ENCODE measurements at regions not wholly inside any gene's neighbourhood (a gene's known extent, or its start where the extent isn't known, plus 50 kb on each side); places are given as distances from the start of the nearest gene placed in this dataset.

DNA sequence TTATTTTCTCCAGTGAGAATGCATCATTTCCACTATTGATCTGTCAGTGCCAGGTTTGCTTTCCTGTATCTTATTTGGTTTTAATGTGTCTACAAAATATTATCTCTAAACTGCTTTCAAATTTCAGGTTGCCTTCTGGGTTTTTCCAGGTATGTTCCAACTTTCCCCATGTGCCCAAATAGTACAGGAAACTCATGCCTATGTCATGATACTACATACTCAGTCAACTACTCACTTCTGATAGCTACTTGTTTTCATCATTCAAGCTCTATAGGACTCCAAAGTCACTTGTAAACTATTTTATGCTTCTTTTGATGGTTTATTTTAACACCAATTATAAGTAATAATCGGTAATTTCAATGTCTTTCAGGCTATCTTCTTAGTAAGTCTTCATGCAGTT, 134.8 kb upstream of the TTC14 start:
- TF ChIP-seq, protein P1, sequence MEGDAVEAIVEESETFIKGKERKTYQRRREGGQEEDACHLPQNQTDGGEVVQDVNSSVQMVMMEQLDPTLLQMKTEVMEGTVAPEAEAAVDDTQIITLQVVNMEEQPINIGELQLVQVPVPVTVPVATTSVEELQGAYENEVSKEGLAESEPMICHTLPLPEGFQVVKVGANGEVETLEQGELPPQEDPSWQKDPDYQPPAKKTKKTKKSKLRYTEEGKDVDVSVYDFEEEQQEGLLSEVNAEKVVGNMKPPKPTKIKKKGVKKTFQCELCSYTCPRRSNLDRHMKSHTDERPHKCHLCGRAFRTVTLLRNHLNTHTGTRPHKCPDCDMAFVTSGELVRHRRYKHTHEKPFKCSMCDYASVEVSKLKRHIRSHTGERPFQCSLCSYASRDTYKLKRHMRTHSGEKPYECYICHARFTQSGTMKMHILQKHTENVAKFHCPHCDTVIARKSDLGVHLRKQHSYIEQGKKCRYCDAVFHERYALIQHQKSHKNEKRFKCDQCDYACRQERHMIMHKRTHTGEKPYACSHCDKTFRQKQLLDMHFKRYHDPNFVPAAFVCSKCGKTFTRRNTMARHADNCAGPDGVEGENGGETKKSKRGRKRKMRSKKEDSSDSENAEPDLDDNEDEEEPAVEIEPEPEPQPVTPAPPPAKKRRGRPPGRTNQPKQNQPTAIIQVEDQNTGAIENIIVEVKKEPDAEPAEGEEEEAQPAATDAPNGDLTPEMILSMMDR (conservative IDR thresholded peaks at IDR 0.05; ENCODE audit: control insufficient read depth, insufficient read depth, low read depth, low read length), result no peak
- H3K4me3 ChIP-seq (ENCODE audit: control insufficient read depth, low read depth, low read length), result no peak overlapping the region
- peak; percentile 2 for DNase-seq (ENCODE audit: low read depth)

DNA sequence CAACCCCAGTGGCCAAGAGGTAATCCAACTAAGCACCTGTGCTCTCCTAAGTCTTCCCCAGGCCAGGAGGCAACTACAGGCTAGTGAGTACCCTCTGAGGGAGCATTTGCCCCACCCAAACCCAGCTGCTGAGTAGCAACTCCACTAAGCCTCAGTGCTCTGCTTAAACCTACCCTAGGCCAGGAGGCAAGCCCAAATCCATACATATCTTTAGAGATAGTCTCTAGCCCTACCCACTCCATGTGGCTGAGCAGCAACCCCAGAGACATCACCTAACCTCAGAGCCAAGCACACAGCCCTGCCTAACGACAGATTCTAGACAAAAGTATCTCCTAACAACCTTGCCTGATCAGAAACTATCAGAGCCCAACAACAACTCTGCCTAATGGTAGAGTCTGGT, 132.8 kb upstream of the TTC14 start:
- TF ChIP-seq, protein P1 (conservative IDR thresholded peaks at IDR 0.05; ENCODE audit: control insufficient read depth, insufficient read depth, low read depth, low read length), result no peak
- no peak overlapping the region for H3K4me3 ChIP-seq (ENCODE audit: control insufficient read depth, low read depth, low read length)
- DNase-seq (ENCODE audit: low read depth), result no peak

DNA sequence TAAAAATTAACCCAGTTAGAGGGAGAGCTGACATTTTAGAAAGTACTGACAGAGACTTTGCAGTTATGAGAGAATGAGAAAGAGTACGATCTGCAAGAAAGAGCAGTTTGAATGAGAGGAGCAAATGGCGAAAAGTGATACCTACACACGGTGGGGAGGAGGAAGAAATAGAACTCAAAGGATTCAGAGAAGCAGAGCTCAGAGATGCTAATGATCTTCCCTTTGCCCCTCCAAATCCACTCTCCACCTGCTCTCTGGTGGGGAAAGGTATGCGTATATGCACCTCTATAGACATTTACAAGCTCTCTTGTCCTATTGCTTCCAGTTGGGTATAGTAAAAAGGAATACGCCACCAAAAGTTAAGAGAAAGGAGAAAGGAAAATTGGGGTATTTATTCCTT, 123.3 kb upstream of the TTC14 start:
- TF ChIP-seq, protein P1 (conservative IDR thresholded peaks at IDR 0.05; ENCODE audit: control insufficient read depth, insufficient read depth, low read depth, low read length), result no peak
- no peak overlapping the region for H3K4me3 ChIP-seq (ENCODE audit: control insufficient read depth, low read depth, low read length)
- no peak for DNase-seq (ENCODE audit: low read depth)

DNA sequence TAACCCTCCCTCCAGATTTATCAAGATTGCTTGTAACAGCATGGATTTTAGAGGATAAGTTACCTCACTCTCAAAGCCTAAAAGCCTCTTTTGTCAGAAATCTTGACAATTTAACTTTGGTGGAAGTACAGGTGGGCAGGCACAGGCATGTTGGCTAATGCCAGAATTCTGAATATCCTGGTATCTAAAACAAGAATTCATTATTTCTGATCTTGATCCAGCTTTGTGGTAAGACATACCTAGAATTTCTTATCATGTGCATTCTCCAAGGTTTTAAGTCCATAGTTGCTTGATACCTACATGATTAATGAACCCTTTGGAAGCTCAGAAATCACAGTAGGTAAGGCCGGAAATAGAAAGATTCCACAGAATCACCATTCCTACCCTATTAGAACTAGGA, 109.9 kb upstream of the TTC14 start:
- TF ChIP-seq, protein P1 (conservative IDR thresholded peaks at IDR 0.05; ENCODE audit: control insufficient read depth, insufficient read depth, low read depth, low read length), result no peak
- no peak overlapping the region for H3K4me3 ChIP-seq (ENCODE audit: control insufficient read depth, low read depth, low read length)
- DNase-seq (ENCODE audit: low read depth), result no peak

DNA sequence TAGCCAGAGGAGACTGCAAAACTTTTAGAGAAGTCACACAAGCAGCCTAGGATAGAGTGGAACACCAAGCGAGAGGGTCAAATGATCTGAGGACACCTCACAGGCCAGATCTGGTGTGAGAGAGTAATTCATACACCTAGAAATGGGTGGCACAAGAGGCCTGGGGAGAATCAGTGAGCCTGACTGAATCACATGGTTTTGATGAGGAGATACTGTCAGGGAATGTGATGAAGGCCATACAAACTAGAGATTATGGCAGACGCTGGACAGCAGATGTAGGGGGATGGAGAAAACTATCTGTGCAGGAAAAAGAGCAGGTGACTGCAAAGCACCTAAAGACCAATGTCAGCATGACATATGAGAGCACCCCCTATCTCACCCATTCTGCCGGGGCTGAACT, 105.0 kb upstream of the TTC14 start:
- no peak for DNase-seq (ENCODE audit: low read depth)
- TF ChIP-seq, protein P1 (conservative IDR thresholded peaks at IDR 0.05; ENCODE audit: control insufficient read depth, insufficient read depth, low read depth, low read length), result no peak
- H3K4me3 ChIP-seq (ENCODE audit: control insufficient read depth, low read depth, low read length), result no peak overlapping the region

DNA sequence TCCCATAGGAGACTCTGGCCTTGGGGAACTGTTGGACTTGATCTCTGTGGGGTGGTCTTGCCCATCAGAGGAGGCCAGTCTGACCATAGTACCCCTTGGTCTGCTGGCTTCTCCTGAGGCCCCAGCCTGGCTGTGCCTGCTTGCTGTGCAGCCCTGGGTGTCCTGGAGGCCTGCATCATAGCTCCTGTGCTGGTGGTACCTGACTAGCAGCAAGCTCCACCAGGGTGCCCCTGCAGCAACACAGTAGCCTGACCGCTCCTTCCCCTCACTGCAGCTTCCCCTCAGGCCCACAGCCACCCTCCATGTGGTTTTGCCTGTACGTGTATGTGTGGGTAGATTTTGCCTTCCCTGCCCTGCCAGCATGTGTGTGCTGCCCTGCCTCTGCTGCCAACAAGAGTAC, 85.6 kb upstream of the TTC14 start:
- TF ChIP-seq, protein P1 (conservative IDR thresholded peaks at IDR 0.05; ENCODE audit: control insufficient read depth, insufficient read depth, low read depth, low read length), result no peak
- no peak for DNase-seq (ENCODE audit: low read depth)
- H3K4me3 ChIP-seq (ENCODE audit: control insufficient read depth, low read depth, low read length), result no peak overlapping the region

DNA sequence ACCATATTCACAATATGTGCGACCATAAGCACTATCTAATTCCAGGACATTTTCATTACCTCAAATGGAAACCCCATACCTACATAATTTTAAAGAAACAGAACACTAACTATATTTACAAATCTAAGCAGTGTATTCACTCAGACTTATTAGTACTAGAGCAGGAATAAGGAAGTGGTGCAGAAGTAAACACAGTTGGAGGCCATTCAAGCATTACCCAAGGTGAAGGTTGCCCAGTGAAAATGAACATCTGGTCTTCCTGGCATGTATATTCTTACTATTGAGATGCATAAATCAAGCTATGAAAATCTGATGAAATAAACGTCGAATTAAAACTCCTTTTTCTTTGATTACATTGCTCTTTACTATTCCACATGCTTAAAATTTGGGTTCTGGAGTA, 78.9 kb upstream of the TTC14 start:
- TF ChIP-seq, protein P1 (conservative IDR thresholded peaks at IDR 0.05; ENCODE audit: control insufficient read depth, insufficient read depth, low read depth, low read length), result no peak
- DNase-seq (ENCODE audit: low read depth), result no peak
- H3K4me3 ChIP-seq (ENCODE audit: control insufficient read depth, low read depth, low read length), result no peak overlapping the region

All from fibroblast of mammary gland (primary cell).